ENCODE measurements at regions not wholly inside any gene's neighbourhood (a gene's known extent, or its start where the extent isn't known, plus 50 kb on each side); places are given as distances from the start of the nearest gene placed in this dataset.
"Not testable (repeated sequence)": the region's sequence is repeated elsewhere in the genome, so short reads cannot be mapped to it uniquely, and the experiment has no call there.

GRCh38 chr7:65797086-65797485 lies 75.8 kb upstream of the VKORC1L1 start:
- H3K27ac ChIP-seq (ENCODE audit: low read length); H3K4me1 ChIP-seq (ENCODE audit: control insufficient read depth in 1 of 2, insufficient read depth in 2 of 2, low read length in 2 of 2); H3K27me3 ChIP-seq (ENCODE audit: low read depth, low read length); H3K4me3 ChIP-seq (ENCODE audit: low read depth in 1 of 2, low read length in 2 of 2); H3K9me3 ChIP-seq (ENCODE audit: control insufficient read depth in 1 of 2, low read length in 2 of 2); H3K36me3 ChIP-seq (ENCODE audit: control insufficient read depth in 1 of 2, insufficient read depth in 2 of 2, low read length in 2 of 2): not testable (repeated sequence)

- not testable (repeated sequence) for H3K9me3 ChIP-seq (ENCODE audit: control insufficient read depth in 1 of 2, low read length in 2 of 2); H3K27ac ChIP-seq (ENCODE audit: low read length); H3K27me3 ChIP-seq (ENCODE audit: low read depth, low read length); H3K4me1 ChIP-seq (ENCODE audit: control insufficient read depth in 1 of 2, insufficient read depth in 2 of 2, low read length in 2 of 2); H3K36me3 ChIP-seq (ENCODE audit: control insufficient read depth in 1 of 2, insufficient read depth in 2 of 2, low read length in 2 of 2); H3K4me3 ChIP-seq (ENCODE audit: low read depth in 1 of 2, low read length in 2 of 2)
Observed at GRCh38 chr7:65797566-65797965, 75.3 kb upstream of the VKORC1L1 start.

DNA sequence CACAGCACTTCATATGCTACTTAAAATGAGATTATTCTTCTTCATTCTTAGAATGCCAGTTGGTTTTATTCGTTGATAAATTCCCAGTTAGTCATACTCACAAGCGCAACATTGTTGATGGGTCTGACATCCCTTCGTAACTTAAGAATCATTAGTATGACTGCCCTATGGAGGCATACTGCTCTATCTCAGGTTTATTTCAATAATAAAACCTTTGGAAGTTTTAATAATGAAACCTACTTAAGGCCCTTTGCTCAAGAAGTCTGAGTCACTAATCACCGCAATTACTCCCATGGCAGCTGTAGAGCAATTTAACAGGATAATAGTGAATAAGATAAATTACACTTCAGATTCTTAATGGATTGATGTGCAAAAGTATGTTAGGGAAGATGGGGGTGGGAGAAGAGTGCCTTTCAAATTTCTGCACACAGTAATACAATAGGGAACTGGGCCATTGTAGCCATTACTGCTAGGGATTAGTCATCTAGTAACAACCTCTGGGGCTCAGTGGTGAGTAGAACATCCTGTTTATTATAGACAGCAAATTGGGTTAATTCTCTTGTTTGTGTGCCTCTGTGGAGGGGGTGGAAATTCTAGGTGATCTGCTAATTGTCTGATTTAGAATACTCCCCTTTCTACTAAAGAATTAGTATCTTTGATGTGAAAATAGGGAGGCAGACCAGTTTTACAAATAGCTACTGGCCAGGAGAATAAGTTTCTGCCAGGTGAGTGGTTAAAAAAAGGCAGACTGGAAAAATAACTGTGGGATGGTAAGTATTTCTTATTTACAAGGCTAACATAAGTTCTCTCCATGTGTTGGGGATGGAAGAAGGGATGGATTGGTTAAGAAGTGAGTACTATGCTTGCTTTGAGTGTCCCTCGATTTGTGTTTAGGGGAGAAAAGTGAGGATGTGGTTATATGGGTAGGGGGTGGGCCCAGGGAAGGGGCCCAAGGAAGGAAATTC lies 74.5 kb upstream of the VKORC1L1 start:
- no peaks in the 10 kb centered on the region for H3K27me3 ChIP-seq (ENCODE audit: low read depth, low read length)
- H3K4me1 ChIP-seq (ENCODE audit: control insufficient read depth in 1 of 2, insufficient read depth in 2 of 2, low read length in 2 of 2), result no peaks in the 10 kb centered on the region
- no peaks in the 10 kb centered on the region for H3K9me3 ChIP-seq (ENCODE audit: control insufficient read depth in 1 of 2, low read length in 2 of 2)

GRCh38 chr7:65800191-65800590 lies 72.7 kb upstream of the VKORC1L1 start:
- H3K9me3 ChIP-seq (ENCODE audit: control insufficient read depth in 1 of 2, low read length in 2 of 2); H3K36me3 ChIP-seq (ENCODE audit: control insufficient read depth in 1 of 2, insufficient read depth in 2 of 2, low read length in 2 of 2); H3K4me1 ChIP-seq (ENCODE audit: control insufficient read depth in 1 of 2, insufficient read depth in 2 of 2, low read length in 2 of 2); H3K4me3 ChIP-seq (ENCODE audit: low read depth in 1 of 2, low read length in 2 of 2); H3K27ac ChIP-seq (ENCODE audit: low read length); H3K27me3 ChIP-seq (ENCODE audit: low read depth, low read length): not testable (repeated sequence)

More for the DNA sequence above, 74.5 kb upstream of the VKORC1L1 start:
- Histone ChIP-seq H3K4me3 (ENCODE audit: low read depth in 1 of 2, low read length in 2 of 2) (no peak overlapping the region), H3K27ac (ENCODE audit: low read length) (no peak overlapping the region), H3K36me3 (ENCODE audit: control insufficient read depth in 1 of 2, insufficient read depth in 2 of 2, low read length in 2 of 2) (no peaks in the 10 kb centered on the region)

- H3K4me3 ChIP-seq (ENCODE audit: low read depth in 1 of 2, low read length in 2 of 2), result no peak overlapping the region
Observed at GRCh38 chr7:65800890-65801341, 72.0 kb upstream of the VKORC1L1 start.

GRCh38 chr7:65804887-65805286 lies 68.0 kb upstream of the VKORC1L1 start:
- Histone ChIP-seq H3K36me3 (ENCODE audit: control insufficient read depth in 1 of 2, insufficient read depth in 2 of 2, low read length in 2 of 2) (no peaks in the 10 kb centered on the region), H3K4me1 (ENCODE audit: control insufficient read depth in 1 of 2, insufficient read depth in 2 of 2, low read length in 2 of 2) (no peaks in the 10 kb centered on the region), H3K27ac (ENCODE audit: low read length) (no peak overlapping the region), H3K27me3 (ENCODE audit: low read depth, low read length) (no peaks in the 10 kb centered on the region), H3K9me3 (ENCODE audit: control insufficient read depth in 1 of 2, low read length in 2 of 2) (no peaks in the 10 kb centered on the region), H3K4me3 (ENCODE audit: low read depth in 1 of 2, low read length in 2 of 2) (no peak overlapping the region)

More at GRCh38 chr7:65800890-65801341, 72.0 kb upstream of the VKORC1L1 start:
- no peaks in the 10 kb centered on the region for H3K4me1 ChIP-seq (ENCODE audit: control insufficient read depth in 1 of 2, insufficient read depth in 2 of 2, low read length in 2 of 2)
- H3K9me3 ChIP-seq (ENCODE audit: control insufficient read depth in 1 of 2, low read length in 2 of 2), result no peaks in the 10 kb centered on the region
- H3K36me3 ChIP-seq (ENCODE audit: control insufficient read depth in 1 of 2, insufficient read depth in 2 of 2, low read length in 2 of 2), result no peaks in the 10 kb centered on the region
- H3K27me3 ChIP-seq (ENCODE audit: low read depth, low read length), result no peaks in the 10 kb centered on the region
- no peak overlapping the region for H3K27ac ChIP-seq (ENCODE audit: low read length)

- H3K4me3 ChIP-seq (ENCODE audit: low read depth in 1 of 2, low read length in 2 of 2); H3K27ac ChIP-seq (ENCODE audit: low read length); H3K36me3 ChIP-seq (ENCODE audit: control insufficient read depth in 1 of 2, insufficient read depth in 2 of 2, low read length in 2 of 2); H3K4me1 ChIP-seq (ENCODE audit: control insufficient read depth in 1 of 2, insufficient read depth in 2 of 2, low read length in 2 of 2); H3K9me3 ChIP-seq (ENCODE audit: control insufficient read depth in 1 of 2, low read length in 2 of 2); H3K27me3 ChIP-seq (ENCODE audit: low read depth, low read length): not testable (repeated sequence)
Observed at GRCh38 chr7:65807067-65807466, 65.8 kb upstream of the VKORC1L1 start.

GRCh38 chr7:65809259-65809981 lies 63.5 kb upstream of the VKORC1L1 start:
- Histone ChIP-seq H3K27ac (ENCODE audit: low read length) (no peak overlapping the region), H3K4me3 (ENCODE audit: low read depth in 1 of 2, low read length in 2 of 2) (no peak overlapping the region), H3K4me1 (ENCODE audit: control insufficient read depth in 1 of 2, insufficient read depth in 2 of 2, low read length in 2 of 2) (no peaks in the 10 kb centered on the region), H3K27me3 (ENCODE audit: low read depth, low read length) (no peaks in the 10 kb centered on the region), H3K9me3 (ENCODE audit: control insufficient read depth in 1 of 2, low read length in 2 of 2) (no peaks in the 10 kb centered on the region), H3K36me3 (ENCODE audit: control insufficient read depth in 1 of 2, insufficient read depth in 2 of 2, low read length in 2 of 2) (no peaks in the 10 kb centered on the region)

GRCh38 chr7:65809982-65810288 lies 62.9 kb upstream of the VKORC1L1 start:
- Histone ChIP-seq H3K4me3 (ENCODE audit: low read depth in 1 of 2, low read length in 2 of 2) (no peak overlapping the region), H3K27me3 (ENCODE audit: low read depth, low read length) (no peaks in the 10 kb centered on the region), H3K4me1 (ENCODE audit: control insufficient read depth in 1 of 2, insufficient read depth in 2 of 2, low read length in 2 of 2) (no peaks in the 10 kb centered on the region), H3K9me3 (ENCODE audit: control insufficient read depth in 1 of 2, low read length in 2 of 2) (no peaks in the 10 kb centered on the region), H3K36me3 (ENCODE audit: control insufficient read depth in 1 of 2, insufficient read depth in 2 of 2, low read length in 2 of 2) (no peaks in the 10 kb centered on the region), H3K27ac (ENCODE audit: low read length) (no peak overlapping the region)

- Histone ChIP-seq H3K27me3 (ENCODE audit: low read depth, low read length) (no peaks in the 10 kb centered on the region), H3K4me1 (ENCODE audit: control insufficient read depth in 1 of 2, insufficient read depth in 2 of 2, low read length in 2 of 2) (no peaks in the 10 kb centered on the region), H3K4me3 (ENCODE audit: low read depth in 1 of 2, low read length in 2 of 2) (no peak overlapping the region), H3K36me3 (ENCODE audit: control insufficient read depth in 1 of 2, insufficient read depth in 2 of 2, low read length in 2 of 2) (no peaks in the 10 kb centered on the region), H3K27ac (ENCODE audit: low read length) (no peak overlapping the region), H3K9me3 (ENCODE audit: control insufficient read depth in 1 of 2, low read length in 2 of 2) (no peaks in the 10 kb centered on the region)
Observed at GRCh38 chr7:65812281-65812680, 60.6 kb upstream of the VKORC1L1 start.

DNA sequence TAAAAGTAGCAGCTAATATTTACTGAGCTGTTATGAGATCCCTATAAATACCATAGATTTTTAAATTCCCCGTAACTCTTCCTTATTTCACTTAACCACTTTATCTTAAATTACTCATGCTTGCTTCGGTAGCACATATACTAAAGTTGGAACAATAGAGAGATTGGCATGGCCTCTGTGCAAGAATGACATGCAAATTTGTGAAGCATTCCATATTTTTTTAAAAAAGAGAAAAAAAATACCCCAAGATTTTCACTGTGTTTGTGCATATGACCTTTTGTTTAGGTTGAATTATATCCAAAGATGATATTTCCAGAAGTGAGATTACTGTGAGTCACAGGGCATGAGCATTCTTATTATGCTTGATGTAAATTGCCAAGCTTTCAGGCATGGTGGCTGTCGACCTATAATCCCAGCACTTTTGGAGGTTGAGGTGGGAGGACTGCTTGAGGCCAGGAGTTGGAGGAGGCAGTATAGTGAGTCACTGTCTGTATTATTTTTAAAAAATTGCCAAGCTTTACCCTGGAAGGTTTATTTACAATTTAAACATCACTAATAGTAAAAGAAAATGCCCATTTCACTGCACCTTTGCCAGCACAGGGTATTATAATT lies 58.2 kb upstream of the VKORC1L1 start:
- H3K4me3 ChIP-seq (ENCODE audit: low read depth in 1 of 2, low read length in 2 of 2); H3K27me3 ChIP-seq (ENCODE audit: low read depth, low read length); H3K36me3 ChIP-seq (ENCODE audit: control insufficient read depth in 1 of 2, insufficient read depth in 2 of 2, low read length in 2 of 2); H3K27ac ChIP-seq (ENCODE audit: low read length); H3K4me1 ChIP-seq (ENCODE audit: control insufficient read depth in 1 of 2, insufficient read depth in 2 of 2, low read length in 2 of 2); H3K9me3 ChIP-seq (ENCODE audit: control insufficient read depth in 1 of 2, low read length in 2 of 2): not testable (repeated sequence)

All from muscle layer of duodenum (tissue), 2 donors.